LoVo (cell line): ENCODE measurements at regions not wholly inside any gene's neighbourhood (a gene's known extent, or its start where the extent isn't known, plus 50 kb on each side); places are given as distances from the start of the nearest gene placed in this dataset.
"Not testable (repeated sequence)": the region's sequence is repeated elsewhere in the genome, so short reads cannot be mapped to it uniquely, and the experiment has no call there.

Experiments used
- DNase-seq: peaks from one replicate; pipeline ENCODE4 v3.0.0-alpha.2; 2016; ENCODE audit warnings: low spot score

- no peak for DNase-seq
Measured at GRCh38 chr11:46181843-46182424, 60.7 kb upstream of the PHF21A start.

- no peak for DNase-seq
Measured at GRCh38 chr11:46181387-46181786, 60.1 kb upstream of the PHF21A start.

GRCh38 chr11:46180736-46181135 lies 59.5 kb upstream of the PHF21A start:
- DNase-seq = no peak

DNA sequence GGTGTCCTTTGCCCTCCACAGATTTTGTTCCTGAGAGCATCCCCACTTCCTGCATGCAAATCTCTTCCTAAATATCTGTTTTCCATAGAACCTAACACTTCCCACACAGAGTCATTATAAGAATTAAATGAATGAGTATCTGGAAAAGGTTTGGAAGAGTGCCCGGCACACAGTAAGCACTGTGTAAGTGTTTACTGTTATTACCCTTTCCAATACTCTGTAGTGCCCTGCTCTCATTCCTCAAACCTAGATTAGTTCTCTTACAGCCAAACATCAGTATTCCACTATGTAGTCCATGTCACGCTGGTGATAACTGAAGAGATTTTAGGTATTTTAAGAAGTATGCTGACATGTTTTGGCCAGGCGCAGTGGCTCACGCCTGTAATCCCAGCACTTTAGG lies 57.3 kb upstream of the PHF21A start:
- DNase-seq = no peak

GRCh38 chr11:46176421-46176820 lies 55.2 kb upstream of the PHF21A start:
- peak; percentile 35 for DNase-seq

GRCh38 chr11:46175401-46176002 lies 54.2 kb upstream of the PHF21A start:
- no peak for DNase-seq

DNA sequence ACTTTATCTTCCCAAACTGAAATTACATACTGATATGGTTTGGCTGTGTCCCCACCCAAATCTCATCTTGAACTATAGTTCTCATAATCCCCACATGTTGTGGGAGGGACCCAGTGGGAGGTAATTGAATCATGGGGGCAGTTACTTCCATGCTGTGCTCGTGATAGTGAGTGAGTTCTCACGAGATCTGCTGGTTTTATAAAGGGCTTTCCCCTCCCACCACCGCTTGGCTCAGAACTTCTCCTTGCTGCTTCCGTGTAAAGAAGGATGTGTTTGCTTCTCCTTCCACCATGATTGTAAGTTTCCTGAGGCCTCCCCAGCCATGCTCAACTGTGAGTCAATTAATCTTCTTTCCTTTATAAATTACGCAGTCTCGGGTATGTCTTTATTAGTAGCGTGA lies 50.4 kb upstream of the PHF21A start:
- not testable (repeated sequence) for DNase-seq
